GM18868 (cell line): ENCODE measurements at regions not wholly inside any gene's neighbourhood (a gene's known extent, or its start where the extent isn't known, plus 50 kb on each side); places are given as distances from the start of the nearest gene placed in this dataset.
"Not testable (repeated sequence)": the region's sequence is repeated elsewhere in the genome, so short reads cannot be mapped to it uniquely, and the experiment has no call there.

Experiments
- ATAC-seq: cut with Tn5 transposase; IDR thresholded peaks from one replicate; pipeline ENCODE4 v1.9.1; 2021; ENCODE audit warnings: mild to moderate bottlenecking, moderate library complexity; ENCODE audit not compliant: unreplicated experiment

GRCh38 chr3:144966560-144966959 is 994.9 kb downstream of the DIPK2A start:
- ATAC-seq, result no peak

GRCh38 chr3:144968750-144969350 is 997.2 kb downstream of the DIPK2A start:
- no peak for ATAC-seq

GRCh38 chr3:144984481-144984880 is 1012.9 kb downstream of the DIPK2A start:
- ATAC-seq, result not testable (repeated sequence)

GRCh38 chr3:144989807-144990206 is 1018.2 kb downstream of the DIPK2A start:
- no peak for ATAC-seq

GRCh38 chr3:144995856-144996255 is 1024.2 kb downstream of the DIPK2A start:
- no peak for ATAC-seq

GRCh38 chr3:145005427-145005826 is 1033.8 kb downstream of the DIPK2A start:
- no peak for ATAC-seq

GRCh38 chr3:145006271-145006670 is 1034.6 kb downstream of the DIPK2A start:
- no peak for ATAC-seq

- ATAC-seq, result no peak
Observed at GRCh38 chr3:145013931-145014330, 1042.3 kb downstream of the DIPK2A start.

- no peak for ATAC-seq
Observed at GRCh38 chr3:145015253-145015652, 1043.6 kb downstream of the DIPK2A start.

- no peak for ATAC-seq
Observed at GRCh38 chr3:145017959-145018358, 1046.3 kb downstream of the DIPK2A start.

GRCh38 chr3:145022447-145022846 is 1050.8 kb downstream of the DIPK2A start:
- ATAC-seq, result no peak

GRCh38 chr3:145024700-145025099 is 1053.1 kb downstream of the DIPK2A start:
- ATAC-seq, result no peak

- not testable (repeated sequence) for ATAC-seq
Observed at GRCh38 chr3:145027186-145027585, 1055.6 kb downstream of the DIPK2A start.

GRCh38 chr3:145032791-145033190 is 1061.2 kb downstream of the DIPK2A start:
- ATAC-seq, result no peak

GRCh38 chr3:145035682-145036081 is 1064.1 kb downstream of the DIPK2A start:
- ATAC-seq, result no peak

- ATAC-seq, result not testable (repeated sequence)
Observed at GRCh38 chr3:145054055-145054454, 1082.4 kb downstream of the DIPK2A start.

GRCh38 chr3:145055375-145056076 is 1083.9 kb downstream of the DIPK2A start:
- ATAC-seq, result peak; percentile 61

GRCh38 chr3:145058483-145058882 is 1086.9 kb downstream of the DIPK2A start:
- ATAC-seq, result no peak

GRCh38 chr3:145063616-145064015 is 1092.0 kb downstream of the DIPK2A start:
- ATAC-seq, result no peak

- ATAC-seq, result no peak
Observed at GRCh38 chr3:145070795-145071194, 1090.2 kb downstream of the PLOD2 start.

GRCh38 chr3:145079436-145079835 is 1081.5 kb downstream of the PLOD2 start:
- ATAC-seq, result no peak

GRCh38 chr3:145087038-145087437 is 1073.9 kb downstream of the PLOD2 start:
- no peak for ATAC-seq

- peak; percentile 95 for ATAC-seq
Observed at GRCh38 chr3:145088917-145089316, 1072.1 kb downstream of the PLOD2 start.
